Astrocyte of the spinal cord (primary cell): ENCODE measurements at regions not wholly inside any gene's neighbourhood (a gene's known extent, or its start where the extent isn't known, plus 50 kb on each side); places are given as distances from the start of the nearest gene placed in this dataset.

Experiments used
- DNase-seq: peaks from one replicate; pipeline ENCODE4 v3.0.0; 2011; ENCODE audit warnings: low read depth, low spot score
- H3K4me3 ChIP-seq: 2 replicates; pipeline ENCODE4 v1.5.1; 2011; ENCODE audit warnings: low read depth, mild to moderate bottlenecking, low read length, moderate library complexity
- CTCF ChIP-seq: IDR thresholded peaks from 2 replicates; pipeline ENCODE4 v1.5.1; 2012; ENCODE audit warnings: low read depth, mild to moderate bottlenecking, low read length, inconsistent platforms
- in situ Hi-C: cut with HindIII; loops from 2 replicates; pipeline ENCODE4 v1.10.0; 2017; ENCODE audit warnings: low sequenced_read_pairs

GRCh38 chr13:62207388-62207787 lies 791.7 kb upstream of the PCDH20 start:
- in situ Hi-C loops, result no loop called here
- no peak for DNase-seq
- TF ChIP-seq CTCF, result no peak
- no peak overlapping the region for H3K4me3 ChIP-seq

- in situ Hi-C loops, result no loop called here
- TF ChIP-seq CTCF, result no peak
- no peak overlapping the region for H3K4me3 ChIP-seq
- DNase-seq, result no peak
These were observed 790.5 kb upstream of the PCDH20 start for GRCh38 chr13:62206165-62206564.

- in situ Hi-C loops, result no loop called here
- no peak overlapping the region for H3K4me3 ChIP-seq
- no peak for DNase-seq
- TF ChIP-seq CTCF, result no peak
These were observed 789.6 kb upstream of the PCDH20 start for GRCh38 chr13:62205273-62205672.

GRCh38 chr13:62194371-62194770 lies 778.7 kb upstream of the PCDH20 start:
- no peak for DNase-seq
- H3K4me3 ChIP-seq, result no peak overlapping the region
- TF ChIP-seq CTCF, result no peak
- in situ Hi-C loops, result no loop called here

- DNase-seq, result no peak
- in situ Hi-C loops, result no loop called here
- no peak overlapping the region for H3K4me3 ChIP-seq
- TF ChIP-seq CTCF, result no peak
These were observed 778.3 kb upstream of the PCDH20 start for GRCh38 chr13:62193919-62194318.

GRCh38 chr13:62185631-62186255 lies 770.1 kb upstream of the PCDH20 start:
- TF ChIP-seq CTCF, result no peak
- no peak overlapping the region for H3K4me3 ChIP-seq
- no peak for DNase-seq
- in situ Hi-C loops, result no loop called here

GRCh38 chr13:62176051-62176450 lies 760.4 kb upstream of the PCDH20 start:
- peak; percentile 67 for DNase-seq
- TF ChIP-seq CTCF, result no peak
- in situ Hi-C loops, result no loop called here
- no peak overlapping the region for H3K4me3 ChIP-seq
